ENCODE measurements at regions not wholly inside any gene's neighbourhood (a gene's known extent, or its start where the extent isn't known, plus 50 kb on each side); places are given as distances from the start of the nearest gene placed in this dataset.

DNA sequence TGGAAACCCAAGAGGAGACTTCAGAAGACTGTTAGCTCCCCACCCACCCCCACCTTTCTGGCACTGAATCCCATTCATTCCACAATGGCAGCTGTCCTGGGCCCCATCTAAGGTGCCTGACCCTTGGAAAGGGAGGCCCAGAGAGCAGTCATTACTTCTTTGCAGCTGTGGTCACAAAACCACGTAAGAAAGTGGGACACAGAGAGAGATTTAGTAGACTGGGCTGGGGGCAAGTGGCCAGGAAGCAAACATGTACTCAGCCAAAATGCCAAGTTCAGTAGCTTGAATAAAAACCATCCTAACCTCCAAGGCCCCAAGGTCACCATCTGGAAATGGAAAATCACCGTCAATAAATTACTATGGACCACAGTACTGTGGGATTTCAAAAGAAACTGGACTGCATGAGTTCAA is 381.4 kb downstream of the TNS1 start:
- H3K4me3 Mint-ChIP-seq: no peak overlapping the region
- H3K4me1 ChIP-seq (ENCODE audit: control insufficient read depth in 1 of 2, insufficient read depth in 2 of 2, low read length in 2 of 2): no peaks in the 10 kb centered on the region
- no peaks in the 10 kb centered on the region for H3K36me3 ChIP-seq (replicated peaks in 1 of 2; ENCODE audit: control insufficient read depth in 1 of 2, insufficient read depth in 2 of 2, low read length in 2 of 2)
- no peaks in the 10 kb centered on the region for H4K20me1 ChIP-seq (ENCODE audit: insufficient read depth, low read length)
- no peaks in the 10 kb centered on the region for H3K9me3 ChIP-seq (replicated peaks in 1 of 2; ENCODE audit: control insufficient read depth in 1 of 2, insufficient read depth in 1 of 2, low read length in 2 of 2)
- TF ChIP-seq, protein P1, sequence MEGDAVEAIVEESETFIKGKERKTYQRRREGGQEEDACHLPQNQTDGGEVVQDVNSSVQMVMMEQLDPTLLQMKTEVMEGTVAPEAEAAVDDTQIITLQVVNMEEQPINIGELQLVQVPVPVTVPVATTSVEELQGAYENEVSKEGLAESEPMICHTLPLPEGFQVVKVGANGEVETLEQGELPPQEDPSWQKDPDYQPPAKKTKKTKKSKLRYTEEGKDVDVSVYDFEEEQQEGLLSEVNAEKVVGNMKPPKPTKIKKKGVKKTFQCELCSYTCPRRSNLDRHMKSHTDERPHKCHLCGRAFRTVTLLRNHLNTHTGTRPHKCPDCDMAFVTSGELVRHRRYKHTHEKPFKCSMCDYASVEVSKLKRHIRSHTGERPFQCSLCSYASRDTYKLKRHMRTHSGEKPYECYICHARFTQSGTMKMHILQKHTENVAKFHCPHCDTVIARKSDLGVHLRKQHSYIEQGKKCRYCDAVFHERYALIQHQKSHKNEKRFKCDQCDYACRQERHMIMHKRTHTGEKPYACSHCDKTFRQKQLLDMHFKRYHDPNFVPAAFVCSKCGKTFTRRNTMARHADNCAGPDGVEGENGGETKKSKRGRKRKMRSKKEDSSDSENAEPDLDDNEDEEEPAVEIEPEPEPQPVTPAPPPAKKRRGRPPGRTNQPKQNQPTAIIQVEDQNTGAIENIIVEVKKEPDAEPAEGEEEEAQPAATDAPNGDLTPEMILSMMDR (IDR thresholded peaks at IDR 0.05): no peak
- no peaks in the 10 kb centered on the region for H3K36me3 Mint-ChIP-seq
- H2AFZ ChIP-seq (ENCODE audit: insufficient read depth, low read depth, low read length, poor library complexity, severe bottlenecking): no peak overlapping the region
- H3K4me3 ChIP-seq (replicated peaks in 1 of 3; ENCODE audit: low read depth in 2 of 3, low read length in 3 of 3): no peak overlapping the region
- 100% methylated on average over 1 of the region's 2 CpGs for WGBS (ENCODE audit: insufficient coverage)
- no peak overlapping the region for H3K4me2 ChIP-seq (replicated peaks; ENCODE audit: extremely low read depth, low read length, poor library complexity, severe bottlenecking)
- H3K27ac Mint-ChIP-seq: no peak overlapping the region
- H3K79me2 ChIP-seq (ENCODE audit: insufficient read depth, low read length): no peaks in the 10 kb centered on the region
- H3K27me3 Mint-ChIP-seq (ENCODE audit: low read depth in 3 of 3): peaks cover 4 to 16% (median 15%) of the 10 kb centered on the region in 3 donors
- no peaks in the 10 kb centered on the region for H3K27me3 ChIP-seq (ENCODE audit: control insufficient read depth in 2 of 2, insufficient read depth in 2 of 2, low read length in 2 of 2)
- DNase-seq: no peak
- H3K4me1 Mint-ChIP-seq: no peaks in the 10 kb centered on the region
- peaks cover 0 to 3% (median 0%) of the 10 kb centered on the region in 7 donors for H3K9me3 Mint-ChIP-seq
- no peak overlapping the region for H3K27ac ChIP-seq (ENCODE audit: low read depth in 1 of 2, low read length in 2 of 2)
- intact Hi-C loops (cut with micrococcal nuclease): no loop called here
- no peak overlapping the region for H3K9ac ChIP-seq (ENCODE audit: insufficient read depth, low read length, poor library complexity, severe bottlenecking)

DNA sequence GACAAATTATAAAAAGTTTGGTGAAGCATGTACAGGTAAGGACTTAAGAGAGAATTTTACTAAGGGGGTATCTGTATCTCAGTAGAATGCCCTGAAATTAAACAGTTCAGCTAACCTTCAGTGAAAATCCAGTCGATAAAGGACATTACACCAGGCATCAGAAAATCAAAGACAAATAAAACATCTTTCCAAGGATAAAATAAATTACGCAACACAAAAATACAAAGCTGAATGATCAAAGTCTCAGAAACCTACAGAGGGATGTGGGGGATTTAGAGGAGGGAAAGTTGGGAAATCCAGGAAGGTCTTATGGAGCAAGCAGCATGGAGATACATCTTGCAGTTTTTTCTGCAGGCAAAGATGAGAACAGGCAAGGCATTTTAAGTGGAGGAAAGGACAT is 384.1 kb downstream of the TNS1 start:
- TF ChIP-seq, protein P1 (IDR thresholded peaks at IDR 0.05): no peak

More for the DNA sequence above, 384.1 kb downstream of the TNS1 start:
- intact Hi-C loops (cut with micrococcal nuclease): no loop called here
- Histone ChIP-seq H3K4me1 (ENCODE audit: control insufficient read depth in 1 of 2, insufficient read depth in 2 of 2, low read length in 2 of 2) (no peaks in the 10 kb centered on the region), H3K79me2 (ENCODE audit: insufficient read depth, low read length) (no peaks in the 10 kb centered on the region), H4K20me1 (ENCODE audit: insufficient read depth, low read length) (no peaks in the 10 kb centered on the region), H3K27ac (ENCODE audit: low read depth in 1 of 2, low read length in 2 of 2) (no peak overlapping the region), H3K4me3 (replicated peaks in 1 of 3; ENCODE audit: low read depth in 2 of 3, low read length in 3 of 3) (no peak overlapping the region), H3K4me2 (replicated peaks; ENCODE audit: extremely low read depth, low read length, poor library complexity, severe bottlenecking) (no peak overlapping the region), H3K9me3 (replicated peaks in 1 of 2; ENCODE audit: control insufficient read depth in 1 of 2, insufficient read depth in 1 of 2, low read length in 2 of 2) (no peaks in the 10 kb centered on the region), H3K36me3 (replicated peaks in 1 of 2; ENCODE audit: control insufficient read depth in 1 of 2, insufficient read depth in 2 of 2, low read length in 2 of 2) (no peaks in the 10 kb centered on the region), H3K9ac (ENCODE audit: insufficient read depth, low read length, poor library complexity, severe bottlenecking) (no peak overlapping the region), H2AFZ (ENCODE audit: insufficient read depth, low read depth, low read length, poor library complexity, severe bottlenecking) (no peak overlapping the region), H3K27me3 (ENCODE audit: control insufficient read depth in 2 of 2, insufficient read depth in 2 of 2, low read length in 2 of 2) (no peaks in the 10 kb centered on the region)
- Mint-ChIP-seq H3K27ac (no peak overlapping the region), H3K27me3 (ENCODE audit: low read depth in 3 of 3) (peaks cover 1 to 13% (median 9%) of the 10 kb centered on the region in 3 donors), H3K36me3 (no peaks in the 10 kb centered on the region), H3K4me1 (peaks cover 3% of the 10 kb centered on the region), H3K4me3 (no peak overlapping the region), H3K9me3 (peaks cover 0 to 3% (median 0%) of the 10 kb centered on the region in 7 donors)
- no peak for DNase-seq
- no CpG with 5 or more reads among the region's 2 CpGs for WGBS (ENCODE audit: insufficient coverage)

All from CD14-positive monocyte (primary cell).